H1 (cell line): ENCODE measurements at regions not wholly inside any gene's neighbourhood (a gene's known extent, or its start where the extent isn't known, plus 50 kb on each side); places are given as distances from the start of the nearest gene placed in this dataset.

Experiments
- SP2 ChIP-seq: IDR thresholded peaks from 2 replicates; pipeline ENCODE4 v1.6.1; 2012; ENCODE audit warnings: mild to moderate bottlenecking, low read length, inconsistent platforms
- TF ChIP-seq, protein P1 (sequence below): IDR thresholded peaks from 2 replicates; pipeline ENCODE4 v1.6.1; 2012; ENCODE audit warnings: inconsistent platforms

DNA sequence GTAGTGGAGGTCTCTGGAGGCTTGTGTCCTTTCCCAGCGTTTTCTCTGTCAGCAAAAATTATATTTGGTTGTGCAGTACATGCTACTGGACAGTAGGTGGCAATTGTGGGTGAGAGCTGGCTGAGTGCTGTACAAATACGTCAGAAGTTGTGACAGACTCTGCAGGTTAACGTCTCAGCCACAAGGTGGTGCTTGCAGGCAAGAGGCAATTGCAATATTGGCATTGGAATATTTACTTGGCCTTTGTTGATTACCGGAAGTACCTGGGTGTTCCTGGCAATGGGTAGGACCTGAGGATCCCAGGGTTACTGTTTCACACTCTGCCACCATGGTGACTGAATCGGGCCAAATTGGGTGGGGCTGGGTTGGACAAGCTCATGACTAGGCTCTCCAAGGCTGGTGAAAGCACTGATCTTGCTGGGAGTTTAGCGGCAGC lies 333.9 kb upstream of the LMO3 start (continued):
- TF ChIP-seq SP2 = no peak
- TF ChIP-seq, protein P1, sequence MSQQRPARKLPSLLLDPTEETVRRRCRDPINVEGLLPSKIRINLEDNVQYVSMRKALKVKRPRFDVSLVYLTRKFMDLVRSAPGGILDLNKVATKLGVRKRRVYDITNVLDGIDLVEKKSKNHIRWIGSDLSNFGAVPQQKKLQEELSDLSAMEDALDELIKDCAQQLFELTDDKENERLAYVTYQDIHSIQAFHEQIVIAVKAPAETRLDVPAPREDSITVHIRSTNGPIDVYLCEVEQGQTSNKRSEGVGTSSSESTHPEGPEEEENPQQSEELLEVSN = no peak
